Upper lobe of left lung (tissue), 4 donors: ENCODE measurements at regions not wholly inside any gene's neighbourhood (a gene's known extent, or its start where the extent isn't known, plus 50 kb on each side); places are given as distances from the start of the nearest gene placed in this dataset.

Source experiments
- EP300 ChIP-seq, 4 donors: sonication (generic); formaldehyde crosslinking; IDR thresholded peaks; one replicate each; pipeline ENCODE4 v1.5.1; 2017; ENCODE audit warnings: antibody characterized with exemption in 4 of 4, control low read depth in 2 of 4
- POLR2AphosphoS5 ChIP-seq, 2 donors: sonication (generic); formaldehyde crosslinking; IDR thresholded peaks; one replicate each; pipeline ENCODE4 v1.5.1; 2017; ENCODE audit warnings: antibody characterized with exemption in 2 of 2
- TF ChIP-seq, protein P1 (sequence below), 6 experiments: fragments of 450-650 bp in 4 of 6; fragments of 200-600 bp in 2 of 6; sonication (generic) in 2 of 6; IDR thresholded peaks; one replicate each; pipeline ENCODE4 v1.5.1; 2016 to 2019; ENCODE audit warnings: antibody characterized with exemption in 6 of 6

DNA sequence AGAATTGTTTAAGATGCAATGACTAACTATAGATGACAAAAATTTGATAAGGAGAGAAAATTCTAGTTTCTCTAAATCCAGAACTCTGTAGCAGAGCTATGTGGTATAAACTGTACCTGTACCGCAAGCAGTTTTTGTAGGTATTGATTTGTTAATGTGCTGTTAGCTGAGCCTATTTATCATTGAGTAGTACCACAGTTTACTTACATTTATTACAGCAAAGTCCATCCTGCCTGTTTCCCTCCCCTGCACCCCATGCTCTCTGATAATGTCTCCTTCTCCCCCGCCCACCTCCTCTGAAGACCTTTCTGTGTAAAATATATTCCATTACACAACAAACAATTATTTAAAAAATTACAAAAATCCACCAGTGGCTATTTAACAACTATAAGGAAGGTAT is 170.6 kb downstream of the RNF152 start:
- TF ChIP-seq, protein P1, sequence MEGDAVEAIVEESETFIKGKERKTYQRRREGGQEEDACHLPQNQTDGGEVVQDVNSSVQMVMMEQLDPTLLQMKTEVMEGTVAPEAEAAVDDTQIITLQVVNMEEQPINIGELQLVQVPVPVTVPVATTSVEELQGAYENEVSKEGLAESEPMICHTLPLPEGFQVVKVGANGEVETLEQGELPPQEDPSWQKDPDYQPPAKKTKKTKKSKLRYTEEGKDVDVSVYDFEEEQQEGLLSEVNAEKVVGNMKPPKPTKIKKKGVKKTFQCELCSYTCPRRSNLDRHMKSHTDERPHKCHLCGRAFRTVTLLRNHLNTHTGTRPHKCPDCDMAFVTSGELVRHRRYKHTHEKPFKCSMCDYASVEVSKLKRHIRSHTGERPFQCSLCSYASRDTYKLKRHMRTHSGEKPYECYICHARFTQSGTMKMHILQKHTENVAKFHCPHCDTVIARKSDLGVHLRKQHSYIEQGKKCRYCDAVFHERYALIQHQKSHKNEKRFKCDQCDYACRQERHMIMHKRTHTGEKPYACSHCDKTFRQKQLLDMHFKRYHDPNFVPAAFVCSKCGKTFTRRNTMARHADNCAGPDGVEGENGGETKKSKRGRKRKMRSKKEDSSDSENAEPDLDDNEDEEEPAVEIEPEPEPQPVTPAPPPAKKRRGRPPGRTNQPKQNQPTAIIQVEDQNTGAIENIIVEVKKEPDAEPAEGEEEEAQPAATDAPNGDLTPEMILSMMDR (IDR thresholded peaks at IDR 0.05): no peak
- no peak for TF ChIP-seq POLR2AphosphoS5 (IDR thresholded peaks at IDR 0.05)
- TF ChIP-seq EP300 (IDR thresholded peaks at IDR 0.05): no peak
